ENCODE measurements at regions not wholly inside any gene's neighbourhood (a gene's known extent, or its start where the extent isn't known, plus 50 kb on each side); places are given as distances from the start of the nearest gene placed in this dataset.
"Not testable (repeated sequence)": the region's sequence is repeated elsewhere in the genome, so short reads cannot be mapped to it uniquely, and the experiment has no call there.

GRCh38 chr11:89608234-89608966 lies 101.7 kb upstream of the TRIM77 start:
- Histone ChIP-seq H3K4me3 (ENCODE audit: low read depth, low read length) (no peak overlapping the region), H3K27me3 (ENCODE audit: control insufficient read depth, insufficient read depth, low read length) (no peaks in the 10 kb centered on the region), H3K36me3 (ENCODE audit: control insufficient read depth, insufficient read depth, low read length) (no peaks in the 10 kb centered on the region)
- DNase-seq (ENCODE audit: low read depth): no peak
- TF ChIP-seq, protein P1, sequence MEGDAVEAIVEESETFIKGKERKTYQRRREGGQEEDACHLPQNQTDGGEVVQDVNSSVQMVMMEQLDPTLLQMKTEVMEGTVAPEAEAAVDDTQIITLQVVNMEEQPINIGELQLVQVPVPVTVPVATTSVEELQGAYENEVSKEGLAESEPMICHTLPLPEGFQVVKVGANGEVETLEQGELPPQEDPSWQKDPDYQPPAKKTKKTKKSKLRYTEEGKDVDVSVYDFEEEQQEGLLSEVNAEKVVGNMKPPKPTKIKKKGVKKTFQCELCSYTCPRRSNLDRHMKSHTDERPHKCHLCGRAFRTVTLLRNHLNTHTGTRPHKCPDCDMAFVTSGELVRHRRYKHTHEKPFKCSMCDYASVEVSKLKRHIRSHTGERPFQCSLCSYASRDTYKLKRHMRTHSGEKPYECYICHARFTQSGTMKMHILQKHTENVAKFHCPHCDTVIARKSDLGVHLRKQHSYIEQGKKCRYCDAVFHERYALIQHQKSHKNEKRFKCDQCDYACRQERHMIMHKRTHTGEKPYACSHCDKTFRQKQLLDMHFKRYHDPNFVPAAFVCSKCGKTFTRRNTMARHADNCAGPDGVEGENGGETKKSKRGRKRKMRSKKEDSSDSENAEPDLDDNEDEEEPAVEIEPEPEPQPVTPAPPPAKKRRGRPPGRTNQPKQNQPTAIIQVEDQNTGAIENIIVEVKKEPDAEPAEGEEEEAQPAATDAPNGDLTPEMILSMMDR (IDR thresholded peaks at IDR 0.05; ENCODE audit: insufficient read depth, low read length, poor library complexity, severe bottlenecking): no peak

- no peaks in the 10 kb centered on the region for H3K36me3 ChIP-seq (ENCODE audit: control insufficient read depth, insufficient read depth, low read length)
- H3K27me3 ChIP-seq (ENCODE audit: control insufficient read depth, insufficient read depth, low read length): no peaks in the 10 kb centered on the region
- TF ChIP-seq, protein P1 (IDR thresholded peaks at IDR 0.05; ENCODE audit: insufficient read depth, low read length, poor library complexity, severe bottlenecking): no peak
- DNase-seq (ENCODE audit: low read depth): no peak
- H3K4me3 ChIP-seq (ENCODE audit: low read depth, low read length): no peak overlapping the region
These were observed 98.0 kb upstream of the TRIM77 start for GRCh38 chr11:89612096-89612495.

- Histone ChIP-seq H3K27me3 (ENCODE audit: control insufficient read depth, insufficient read depth, low read length) (no peaks in the 10 kb centered on the region), H3K36me3 (ENCODE audit: control insufficient read depth, insufficient read depth, low read length) (no peaks in the 10 kb centered on the region), H3K4me3 (ENCODE audit: low read depth, low read length) (no peak overlapping the region)
- DNase-seq (ENCODE audit: low read depth): no peak
- TF ChIP-seq, protein P1 (IDR thresholded peaks at IDR 0.05; ENCODE audit: insufficient read depth, low read length, poor library complexity, severe bottlenecking): no peak
These were observed 96.2 kb upstream of the TRIM77 start for GRCh38 chr11:89613911-89614310.

GRCh38 chr11:89614428-89614827 lies 95.7 kb upstream of the TRIM77 start:
- DNase-seq (ENCODE audit: low read depth); H3K4me3 ChIP-seq (ENCODE audit: low read depth, low read length); H3K27me3 ChIP-seq (ENCODE audit: control insufficient read depth, insufficient read depth, low read length); H3K36me3 ChIP-seq (ENCODE audit: control insufficient read depth, insufficient read depth, low read length): not testable (repeated sequence)

GRCh38 chr11:89615642-89616041 lies 94.5 kb upstream of the TRIM77 start:
- not testable (repeated sequence) for H3K4me3 ChIP-seq (ENCODE audit: low read depth, low read length); H3K27me3 ChIP-seq (ENCODE audit: control insufficient read depth, insufficient read depth, low read length); H3K36me3 ChIP-seq (ENCODE audit: control insufficient read depth, insufficient read depth, low read length); DNase-seq (ENCODE audit: low read depth)

DNA sequence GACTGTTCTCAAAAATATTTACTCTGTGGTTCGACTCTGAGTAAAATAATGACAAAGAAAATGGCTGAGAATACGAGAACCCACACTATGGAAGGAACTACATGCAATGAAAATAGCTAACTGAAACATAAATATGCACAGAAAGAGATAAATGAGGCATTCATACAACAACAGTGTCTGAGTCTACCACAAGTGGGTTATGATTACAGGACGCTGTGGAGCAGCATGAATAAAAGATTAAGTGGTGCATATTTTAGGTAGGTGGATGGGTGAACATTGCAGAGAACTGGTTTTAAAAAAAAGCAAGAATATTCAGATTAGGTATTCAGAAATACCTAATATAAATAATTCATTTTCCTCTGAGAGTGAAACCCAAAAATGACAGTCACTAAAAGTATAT lies 93.9 kb upstream of the TRIM77 start:
- not testable (repeated sequence) for DNase-seq (ENCODE audit: low read depth)

GRCh38 chr11:89616999-89617602 lies 93.0 kb upstream of the TRIM77 start:
- not testable (repeated sequence) for H3K27me3 ChIP-seq (ENCODE audit: control insufficient read depth, insufficient read depth, low read length); H3K4me3 ChIP-seq (ENCODE audit: low read depth, low read length); H3K36me3 ChIP-seq (ENCODE audit: control insufficient read depth, insufficient read depth, low read length); DNase-seq (ENCODE audit: low read depth)
- TF ChIP-seq, protein P1 (IDR thresholded peaks at IDR 0.05; ENCODE audit: insufficient read depth, low read length, poor library complexity, severe bottlenecking): peak; percentile 35

More for the DNA sequence above, 93.9 kb upstream of the TRIM77 start:
- not testable (repeated sequence) for H3K27me3 ChIP-seq (ENCODE audit: control insufficient read depth, insufficient read depth, low read length); H3K36me3 ChIP-seq (ENCODE audit: control insufficient read depth, insufficient read depth, low read length); H3K4me3 ChIP-seq (ENCODE audit: low read depth, low read length)

DNA sequence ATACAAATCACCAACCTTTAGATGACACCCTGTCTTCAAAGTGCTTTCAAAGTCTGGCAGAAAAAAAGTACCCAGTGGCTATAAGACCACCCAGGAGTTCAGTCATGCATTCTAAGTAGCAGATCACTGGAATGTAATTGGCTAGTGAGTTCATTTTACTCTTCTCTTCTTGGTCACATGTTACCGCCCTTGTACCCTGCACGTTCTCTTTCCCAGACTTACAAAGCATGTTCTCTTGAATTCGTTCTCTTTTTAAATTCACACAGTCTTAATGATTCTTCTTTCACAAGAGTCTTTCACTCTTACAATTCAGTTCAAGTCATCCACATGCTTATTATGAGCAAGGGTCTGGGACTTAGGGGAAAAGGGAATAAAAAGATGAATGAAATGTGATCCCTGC lies 89.4 kb upstream of the TRIM77 start:
- not testable (repeated sequence) for H3K27me3 ChIP-seq (ENCODE audit: control insufficient read depth, insufficient read depth, low read length); DNase-seq (ENCODE audit: low read depth); H3K4me3 ChIP-seq (ENCODE audit: low read depth, low read length); H3K36me3 ChIP-seq (ENCODE audit: control insufficient read depth, insufficient read depth, low read length)
